WTC11 (cell line): ENCODE measurements at regions not wholly inside any gene's neighbourhood (a gene's known extent, or its start where the extent isn't known, plus 50 kb on each side); places are given as distances from the start of the nearest gene placed in this dataset.

Experiments
- ESRRA ChIP-seq: sonication (generic); formaldehyde crosslinking; IDR thresholded peaks from 2 replicates; pipeline ENCODE4 v1.8.1; 2022; ENCODE audit warnings: mild to moderate bottlenecking, missing genetic modification reagents, borderline replicate concordance
- SOX15 ChIP-seq: fragments of 250-450 bp; sonication (Bioruptor Pico); IDR thresholded peaks from 2 replicates; pipeline ENCODE4 v1.9.0; 2021; ENCODE audit warnings: mild to moderate bottlenecking
- TF ChIP-seq, protein P1 (sequence below): sonication (generic); formaldehyde crosslinking; IDR thresholded peaks from 2 replicates; pipeline ENCODE4 v1.8.0; 2023; ENCODE audit warnings: mild to moderate bottlenecking, missing genetic modification reagents
- TF ChIP-seq, protein P2 (sequence below): fragments of 200-600 bp; IDR thresholded peaks from 2 replicates; pipeline ENCODE4 v1.8.0; 2022; ENCODE audit warnings: antibody characterized with exemption

DNA sequence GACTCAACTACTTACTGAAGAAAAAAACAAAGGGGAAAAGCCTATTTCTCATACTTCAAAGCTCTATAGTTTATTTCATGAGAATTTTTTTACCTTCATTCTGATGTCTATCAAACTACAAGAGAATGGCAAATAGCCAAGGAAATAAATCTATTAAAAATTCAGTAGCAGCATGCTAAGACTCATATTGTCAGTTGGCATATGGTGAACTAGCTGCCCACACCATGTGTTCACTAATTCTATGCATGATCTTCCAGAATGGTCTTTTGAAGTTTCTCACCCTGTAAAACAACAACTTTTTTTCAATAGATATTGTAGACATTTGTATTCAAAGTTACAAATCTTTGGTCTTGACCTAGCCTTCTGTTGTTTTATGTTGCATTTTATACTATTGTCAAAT, 386.2 kb downstream of the RSL24D1 start:
- TF ChIP-seq, protein P1, sequence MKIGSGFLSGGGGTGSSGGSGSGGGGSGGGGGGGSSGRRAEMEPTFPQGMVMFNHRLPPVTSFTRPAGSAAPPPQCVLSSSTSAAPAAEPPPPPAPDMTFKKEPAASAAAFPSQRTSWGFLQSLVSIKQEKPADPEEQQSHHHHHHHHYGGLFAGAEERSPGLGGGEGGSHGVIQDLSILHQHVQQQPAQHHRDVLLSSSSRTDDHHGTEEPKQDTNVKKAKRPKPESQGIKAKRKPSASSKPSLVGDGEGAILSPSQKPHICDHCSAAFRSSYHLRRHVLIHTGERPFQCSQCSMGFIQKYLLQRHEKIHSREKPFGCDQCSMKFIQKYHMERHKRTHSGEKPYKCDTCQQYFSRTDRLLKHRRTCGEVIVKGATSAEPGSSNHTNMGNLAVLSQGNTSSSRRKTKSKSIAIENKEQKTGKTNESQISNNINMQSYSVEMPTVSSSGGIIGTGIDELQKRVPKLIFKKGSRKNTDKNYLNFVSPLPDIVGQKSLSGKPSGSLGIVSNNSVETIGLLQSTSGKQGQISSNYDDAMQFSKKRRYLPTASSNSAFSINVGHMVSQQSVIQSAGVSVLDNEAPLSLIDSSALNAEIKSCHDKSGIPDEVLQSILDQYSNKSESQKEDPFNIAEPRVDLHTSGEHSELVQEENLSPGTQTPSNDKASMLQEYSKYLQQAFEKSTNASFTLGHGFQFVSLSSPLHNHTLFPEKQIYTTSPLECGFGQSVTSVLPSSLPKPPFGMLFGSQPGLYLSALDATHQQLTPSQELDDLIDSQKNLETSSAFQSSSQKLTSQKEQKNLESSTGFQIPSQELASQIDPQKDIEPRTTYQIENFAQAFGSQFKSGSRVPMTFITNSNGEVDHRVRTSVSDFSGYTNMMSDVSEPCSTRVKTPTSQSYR (CRISPR knock-in tag): no peak
- TF ChIP-seq SOX15 (no peak), ESRRA (CRISPR knock-in tag) (no peak)
- TF ChIP-seq, protein P2, sequence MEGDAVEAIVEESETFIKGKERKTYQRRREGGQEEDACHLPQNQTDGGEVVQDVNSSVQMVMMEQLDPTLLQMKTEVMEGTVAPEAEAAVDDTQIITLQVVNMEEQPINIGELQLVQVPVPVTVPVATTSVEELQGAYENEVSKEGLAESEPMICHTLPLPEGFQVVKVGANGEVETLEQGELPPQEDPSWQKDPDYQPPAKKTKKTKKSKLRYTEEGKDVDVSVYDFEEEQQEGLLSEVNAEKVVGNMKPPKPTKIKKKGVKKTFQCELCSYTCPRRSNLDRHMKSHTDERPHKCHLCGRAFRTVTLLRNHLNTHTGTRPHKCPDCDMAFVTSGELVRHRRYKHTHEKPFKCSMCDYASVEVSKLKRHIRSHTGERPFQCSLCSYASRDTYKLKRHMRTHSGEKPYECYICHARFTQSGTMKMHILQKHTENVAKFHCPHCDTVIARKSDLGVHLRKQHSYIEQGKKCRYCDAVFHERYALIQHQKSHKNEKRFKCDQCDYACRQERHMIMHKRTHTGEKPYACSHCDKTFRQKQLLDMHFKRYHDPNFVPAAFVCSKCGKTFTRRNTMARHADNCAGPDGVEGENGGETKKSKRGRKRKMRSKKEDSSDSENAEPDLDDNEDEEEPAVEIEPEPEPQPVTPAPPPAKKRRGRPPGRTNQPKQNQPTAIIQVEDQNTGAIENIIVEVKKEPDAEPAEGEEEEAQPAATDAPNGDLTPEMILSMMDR: no peak
